ENCODE measurements at regions not wholly inside any gene's neighbourhood (a gene's known extent, or its start where the extent isn't known, plus 50 kb on each side); places are given as distances from the start of the nearest gene placed in this dataset.
"Not testable (repeated sequence)": the region's sequence is repeated elsewhere in the genome, so short reads cannot be mapped to it uniquely, and the experiment has no call there.

GRCh38 chr6:134575221-134575620, 257.3 kb upstream of the SGK1 start:
- H3K9me3 ChIP-seq (ENCODE audit: control insufficient read depth in 1 of 2, low read length in 2 of 2): peaks cover 0 to 4% of the 10 kb centered on the region in 2 donors
- H3K4me3 ChIP-seq (ENCODE audit: low read depth in 1 of 2, low read length in 2 of 2): no peak overlapping the region
- H3K4me1 ChIP-seq (ENCODE audit: control insufficient read depth in 1 of 2, insufficient read depth in 2 of 2, low read length in 2 of 2): no peaks in the 10 kb centered on the region
- H3K27ac ChIP-seq (ENCODE audit: low read length): no peak overlapping the region
- no peaks in the 10 kb centered on the region for H3K27me3 ChIP-seq (ENCODE audit: low read depth, low read length)
- no peaks in the 10 kb centered on the region for H3K36me3 ChIP-seq (ENCODE audit: control insufficient read depth in 1 of 2, insufficient read depth in 2 of 2, low read length in 2 of 2)

- no peaks in the 10 kb centered on the region for H3K27me3 ChIP-seq (ENCODE audit: low read depth, low read length)
- no peak overlapping the region for H3K4me3 ChIP-seq (ENCODE audit: low read depth in 1 of 2, low read length in 2 of 2)
- H3K4me1 ChIP-seq (ENCODE audit: control insufficient read depth in 1 of 2, insufficient read depth in 2 of 2, low read length in 2 of 2): no peaks in the 10 kb centered on the region
- no peaks in the 10 kb centered on the region for H3K36me3 ChIP-seq (ENCODE audit: control insufficient read depth in 1 of 2, insufficient read depth in 2 of 2, low read length in 2 of 2)
- peaks cover 0 to 4% of the 10 kb centered on the region in 2 donors for H3K9me3 ChIP-seq (ENCODE audit: control insufficient read depth in 1 of 2, low read length in 2 of 2)
- no peak overlapping the region for H3K27ac ChIP-seq (ENCODE audit: low read length)
These were observed 256.6 kb upstream of the SGK1 start for GRCh38 chr6:134574491-134574890.

- not testable (repeated sequence) for H3K27me3 ChIP-seq (ENCODE audit: low read depth, low read length); H3K36me3 ChIP-seq (ENCODE audit: control insufficient read depth in 1 of 2, insufficient read depth in 2 of 2, low read length in 2 of 2)
These were observed 252.1 kb upstream of the SGK1 start for GRCh38 chr6:134569996-134570395.

GRCh38 chr6:134564705-134565104, 246.8 kb upstream of the SGK1 start:
- Histone ChIP-seq H3K27me3 (ENCODE audit: low read depth, low read length) (no peaks in the 10 kb centered on the region), H3K4me3 (ENCODE audit: low read depth in 1 of 2, low read length in 2 of 2) (no peak overlapping the region), H3K9me3 (ENCODE audit: control insufficient read depth in 1 of 2, low read length in 2 of 2) (no peaks in the 10 kb centered on the region), H3K4me1 (ENCODE audit: control insufficient read depth in 1 of 2, insufficient read depth in 2 of 2, low read length in 2 of 2) (no peaks in the 10 kb centered on the region), H3K27ac (ENCODE audit: low read length) (no peak overlapping the region), H3K36me3 (ENCODE audit: control insufficient read depth in 1 of 2, insufficient read depth in 2 of 2, low read length in 2 of 2) (no peaks in the 10 kb centered on the region)

More at GRCh38 chr6:134569996-134570395, 252.1 kb upstream of the SGK1 start:
- not testable (repeated sequence) for H3K9me3 ChIP-seq (ENCODE audit: control insufficient read depth in 1 of 2, low read length in 2 of 2); H3K4me1 ChIP-seq (ENCODE audit: control insufficient read depth in 1 of 2, insufficient read depth in 2 of 2, low read length in 2 of 2); H3K27ac ChIP-seq (ENCODE audit: low read length); H3K4me3 ChIP-seq (ENCODE audit: low read depth in 1 of 2, low read length in 2 of 2)

GRCh38 chr6:134560019-134560418, 242.1 kb upstream of the SGK1 start:
- Histone ChIP-seq H3K4me1 (ENCODE audit: control insufficient read depth in 1 of 2, insufficient read depth in 2 of 2, low read length in 2 of 2) (no peaks in the 10 kb centered on the region), H3K27me3 (ENCODE audit: low read depth, low read length) (no peaks in the 10 kb centered on the region), H3K4me3 (ENCODE audit: low read depth in 1 of 2, low read length in 2 of 2) (no peak overlapping the region), H3K9me3 (ENCODE audit: control insufficient read depth in 1 of 2, low read length in 2 of 2) (no peaks in the 10 kb centered on the region), H3K36me3 (ENCODE audit: control insufficient read depth in 1 of 2, insufficient read depth in 2 of 2, low read length in 2 of 2) (no peaks in the 10 kb centered on the region), H3K27ac (ENCODE audit: low read length) (no peak overlapping the region)

- H3K27ac ChIP-seq (ENCODE audit: low read length): no peak overlapping the region
- no peak overlapping the region for H3K4me3 ChIP-seq (ENCODE audit: low read depth in 1 of 2, low read length in 2 of 2)
- H3K27me3 ChIP-seq (ENCODE audit: low read depth, low read length): no peaks in the 10 kb centered on the region
- no peaks in the 10 kb centered on the region for H3K9me3 ChIP-seq (ENCODE audit: control insufficient read depth in 1 of 2, low read length in 2 of 2)
- H3K36me3 ChIP-seq (ENCODE audit: control insufficient read depth in 1 of 2, insufficient read depth in 2 of 2, low read length in 2 of 2): no peaks in the 10 kb centered on the region
- H3K4me1 ChIP-seq (ENCODE audit: control insufficient read depth in 1 of 2, insufficient read depth in 2 of 2, low read length in 2 of 2): no peaks in the 10 kb centered on the region
These were observed 239.6 kb upstream of the SGK1 start for GRCh38 chr6:134557509-134557908.

GRCh38 chr6:134555672-134556071, 237.8 kb upstream of the SGK1 start:
- Histone ChIP-seq H3K4me3 (ENCODE audit: low read depth in 1 of 2, low read length in 2 of 2) (no peak overlapping the region), H3K27me3 (ENCODE audit: low read depth, low read length) (no peaks in the 10 kb centered on the region), H3K36me3 (ENCODE audit: control insufficient read depth in 1 of 2, insufficient read depth in 2 of 2, low read length in 2 of 2) (no peaks in the 10 kb centered on the region), H3K27ac (ENCODE audit: low read length) (no peak overlapping the region), H3K9me3 (ENCODE audit: control insufficient read depth in 1 of 2, low read length in 2 of 2) (no peaks in the 10 kb centered on the region), H3K4me1 (ENCODE audit: control insufficient read depth in 1 of 2, insufficient read depth in 2 of 2, low read length in 2 of 2) (no peaks in the 10 kb centered on the region)

- no peaks in the 10 kb centered on the region for H3K27me3 ChIP-seq (ENCODE audit: low read depth, low read length)
- H3K4me1 ChIP-seq (ENCODE audit: control insufficient read depth in 1 of 2, insufficient read depth in 2 of 2, low read length in 2 of 2): no peaks in the 10 kb centered on the region
- H3K27ac ChIP-seq (ENCODE audit: low read length): no peak overlapping the region
- H3K4me3 ChIP-seq (ENCODE audit: low read depth in 1 of 2, low read length in 2 of 2): no peak overlapping the region
- no peaks in the 10 kb centered on the region for H3K9me3 ChIP-seq (ENCODE audit: control insufficient read depth in 1 of 2, low read length in 2 of 2)
- no peaks in the 10 kb centered on the region for H3K36me3 ChIP-seq (ENCODE audit: control insufficient read depth in 1 of 2, insufficient read depth in 2 of 2, low read length in 2 of 2)
These were observed 236.0 kb upstream of the SGK1 start for GRCh38 chr6:134553936-134554335.

- no peaks in the 10 kb centered on the region for H3K4me1 ChIP-seq (ENCODE audit: control insufficient read depth in 1 of 2, insufficient read depth in 2 of 2, low read length in 2 of 2)
- no peaks in the 10 kb centered on the region for H3K27me3 ChIP-seq (ENCODE audit: low read depth, low read length)
- H3K4me3 ChIP-seq (ENCODE audit: low read depth in 1 of 2, low read length in 2 of 2): no peak overlapping the region
- no peaks in the 10 kb centered on the region for H3K9me3 ChIP-seq (ENCODE audit: control insufficient read depth in 1 of 2, low read length in 2 of 2)
- no peaks in the 10 kb centered on the region for H3K36me3 ChIP-seq (ENCODE audit: control insufficient read depth in 1 of 2, insufficient read depth in 2 of 2, low read length in 2 of 2)
- no peak overlapping the region for H3K27ac ChIP-seq (ENCODE audit: low read length)
These were observed 233.5 kb upstream of the SGK1 start for GRCh38 chr6:134551245-134551960.

GRCh38 chr6:134550604-134551003, 232.7 kb upstream of the SGK1 start:
- Histone ChIP-seq H3K27me3 (ENCODE audit: low read depth, low read length) (no peaks in the 10 kb centered on the region), H3K27ac (ENCODE audit: low read length) (no peak overlapping the region), H3K9me3 (ENCODE audit: control insufficient read depth in 1 of 2, low read length in 2 of 2) (no peaks in the 10 kb centered on the region), H3K4me1 (ENCODE audit: control insufficient read depth in 1 of 2, insufficient read depth in 2 of 2, low read length in 2 of 2) (no peaks in the 10 kb centered on the region), H3K36me3 (ENCODE audit: control insufficient read depth in 1 of 2, insufficient read depth in 2 of 2, low read length in 2 of 2) (no peaks in the 10 kb centered on the region), H3K4me3 (ENCODE audit: low read depth in 1 of 2, low read length in 2 of 2) (no peak overlapping the region)

- H3K9me3 ChIP-seq (ENCODE audit: control insufficient read depth in 1 of 2, low read length in 2 of 2): no peaks in the 10 kb centered on the region
- no peak overlapping the region for H3K27ac ChIP-seq (ENCODE audit: low read length)
- no peaks in the 10 kb centered on the region for H3K27me3 ChIP-seq (ENCODE audit: low read depth, low read length)
- H3K4me1 ChIP-seq (ENCODE audit: control insufficient read depth in 1 of 2, insufficient read depth in 2 of 2, low read length in 2 of 2): no peaks in the 10 kb centered on the region
- H3K4me3 ChIP-seq (ENCODE audit: low read depth in 1 of 2, low read length in 2 of 2): no peak overlapping the region
- H3K36me3 ChIP-seq (ENCODE audit: control insufficient read depth in 1 of 2, insufficient read depth in 2 of 2, low read length in 2 of 2): no peaks in the 10 kb centered on the region
These were observed 231.9 kb upstream of the SGK1 start for GRCh38 chr6:134549854-134550253.

GRCh38 chr6:134546962-134547645, 229.2 kb upstream of the SGK1 start:
- Histone ChIP-seq H3K27ac (ENCODE audit: low read length) (no peak overlapping the region), H3K9me3 (ENCODE audit: control insufficient read depth in 1 of 2, low read length in 2 of 2) (no peaks in the 10 kb centered on the region), H3K4me3 (ENCODE audit: low read depth in 1 of 2, low read length in 2 of 2) (no peak overlapping the region), H3K36me3 (ENCODE audit: control insufficient read depth in 1 of 2, insufficient read depth in 2 of 2, low read length in 2 of 2) (no peaks in the 10 kb centered on the region), H3K4me1 (ENCODE audit: control insufficient read depth in 1 of 2, insufficient read depth in 2 of 2, low read length in 2 of 2) (no peaks in the 10 kb centered on the region), H3K27me3 (ENCODE audit: low read depth, low read length) (no peaks in the 10 kb centered on the region)
